AG10803 (cell line): ENCODE measurements at regions not wholly inside any gene's neighbourhood (a gene's known extent, or its start where the extent isn't known, plus 50 kb on each side); places are given as distances from the start of the nearest gene placed in this dataset.

Experiments used
- DNase-seq: peaks from one replicate; pipeline ENCODE4 v3.0.0; 2010; ENCODE audit warnings: low read depth
- H3K4me3 ChIP-seq: 2 replicates; pipeline ENCODE4 v1.5.1; 2011; ENCODE audit warnings: mild to moderate bottlenecking, low read length, control low read depth
- CTCF ChIP-seq: conservative IDR thresholded peaks from 2 replicates; pipeline ENCODE4 v1.5.1; 2011; ENCODE audit warnings: mild to moderate bottlenecking, low read length, control low read depth, inconsistent platforms

- DNase-seq: no peak
- TF ChIP-seq CTCF: no peak
- no peak overlapping the region for H3K4me3 ChIP-seq
These were observed 107.5 kb downstream of the LIPG start for GRCh38 chr18:49669403-49669802.

GRCh38 chr18:49668574-49669275 lies 106.9 kb downstream of the LIPG start:
- TF ChIP-seq CTCF: no peak
- no peak for DNase-seq

GRCh38 chr18:49667462-49667861 lies 105.6 kb downstream of the LIPG start:
- no peak overlapping the region for H3K4me3 ChIP-seq
- DNase-seq: no peak
- no peak for TF ChIP-seq CTCF

More at GRCh38 chr18:49668574-49669275, 106.9 kb downstream of the LIPG start:
- no peak overlapping the region for H3K4me3 ChIP-seq

GRCh38 chr18:49666045-49666775 lies 104.4 kb downstream of the LIPG start:
- no peak overlapping the region for H3K4me3 ChIP-seq
- TF ChIP-seq CTCF: no peak
- DNase-seq: peak; percentile 16

GRCh38 chr18:49663899-49664890 lies 102.3 kb downstream of the LIPG start:
- TF ChIP-seq CTCF: no peak
- no peak for DNase-seq
- no peak overlapping the region for H3K4me3 ChIP-seq

- H3K4me3 ChIP-seq: no peak overlapping the region
- DNase-seq: no peak
- TF ChIP-seq CTCF: no peak
These were observed 100.6 kb downstream of the LIPG start for GRCh38 chr18:49662506-49662905.
